HepG2 (cell line): ENCODE measurements at regions not wholly inside any gene's neighbourhood (a gene's known extent, or its start where the extent isn't known, plus 50 kb on each side); places are given as distances from the start of the nearest gene placed in this dataset.

Experiments
- ATAC-seq: fragments of 200-7000 bp; cut with Tn5 transposase; 3 replicates; pipeline ENCODE4 v1.9.1; 2020; ENCODE audit warnings: mild to moderate bottlenecking, moderate library complexity
- BruUV-seq: library from RNA; stranded (reverse); fragments of 400-500 nt; replicated peaks from 2 replicates; lab custom pipeline; 2021; lab: Mats Ljungman, UMichigan
- CTCF ChIA-PET: fragments of 300-600 bp; formaldehyde crosslinking; extraction: SDS; loops from one replicate; lab custom pipeline; 2021; ENCODE audit warnings: low total read pairs, inconsistent platforms, low intra/inter-chr PET ratio; lab: Yijun Ruan, JAX
- POLR2A ChIA-PET: fragments of 350-600 bp; sonication (Branson Sonifier 250); formaldehyde crosslinking; loops from one replicate; lab custom pipeline; 2020; ENCODE audit warnings: antibody characterized with exemption, inconsistent platforms; lab: Yijun Ruan, JAX
- DNase-seq: peaks from one replicate; pipeline ENCODE4 v3.0.0-alpha.2; 2015; ENCODE audit warnings: low spot score
- FAIRE-seq: peaks from 3 replicates; lab custom pipeline; 2011; peaks lifted over from hg19 to GRCh38; lab: Jason Lieb, UNC
- H2AFZ ChIP-seq: one replicate; pipeline ENCODE4 v1.6.1; 2011; ENCODE audit warnings: low read length, inconsistent platforms
- H3K27ac ChIP-seq: fragments of 300-600 bp; 3 replicates; pipeline ENCODE4 v1.8.0; 2011; ENCODE audit warnings: mixed run types, mild to moderate bottlenecking, mixed read lengths, low read length, inconsistent platforms; ENCODE audit not compliant: insufficient read depth; ENCODE audit errors: extremely low read length
- H3K27me3 ChIP-seq, 2 experiments: fragments of 200-600 bp in 1 of 2; 2 replicates in 1 of 2; 3 replicates in 1 of 2; pipeline versions ENCODE4 v1.6.0 to v1.8.0; 2011; ENCODE audit warnings: low read length in 2 of 2, mild to moderate bottlenecking in 2 of 2, moderate library complexity in 2 of 2, inconsistent platforms in 1 of 2; ENCODE audit not compliant: insufficient read depth in 2 of 2, control insufficient read depth in 1 of 2
- H3K36me3 ChIP-seq, 2 experiments: fragments of 200-600 bp in 1 of 2; replicated peaks in 1 of 2; 2 replicates in 1 of 2; 3 replicates in 1 of 2; pipeline versions ENCODE4 v1.5.1 to v1.8.0; 2011; ENCODE audit warnings: low read length in 2 of 2, inconsistent platforms in 1 of 2; ENCODE audit not compliant: insufficient read depth in 2 of 2, control insufficient read depth in 1 of 2
- H3K4me1 ChIP-seq: 2 replicates; pipeline ENCODE4 v1.5.1; 2012; ENCODE audit warnings: low read length, inconsistent platforms; ENCODE audit not compliant: insufficient read depth
- H3K4me2 ChIP-seq: 2 replicates; pipeline ENCODE4 v1.6.0; 2011; ENCODE audit warnings: low read depth, low read length, inconsistent platforms
- H3K4me3 ChIP-seq, 3 experiments: fragments of 200-600 bp in 1 of 3; sonication (generic), shearing (Covaris generic) in 1 of 3; replicated peaks in 1 of 3; 2 replicates each; pipeline ENCODE4 v1.5.1; 2011 to 2016; ENCODE audit warnings: low read length in 3 of 3, inconsistent platforms in 2 of 3, low read depth in 2 of 3, mild to moderate bottlenecking in 2 of 3, control low read depth in 1 of 3, mixed read lengths in 1 of 3; ENCODE audit not compliant: insufficient read depth in 1 of 3
- H3K79me2 ChIP-seq: one replicate; pipeline ENCODE4 v1.6.1; 2011; ENCODE audit warnings: low read length, inconsistent platforms; ENCODE audit not compliant: insufficient read depth
- H3K9ac ChIP-seq: 2 replicates; pipeline ENCODE4 v1.6.0; 2011; ENCODE audit warnings: mild to moderate bottlenecking, low read depth, low read length, inconsistent platforms; ENCODE audit not compliant: insufficient read depth
- H3K9me3 ChIP-seq: 2 replicates; pipeline ENCODE4 v1.5.1; 2012; ENCODE audit warnings: mild to moderate bottlenecking, low read length
- H4K20me1 ChIP-seq: 2 replicates; pipeline ENCODE4 v1.6.0; 2011; ENCODE audit warnings: inconsistent platforms, mild to moderate bottlenecking, low read length, moderate library complexity; ENCODE audit not compliant: insufficient read depth
- CEBPG ChIP-seq: IDR thresholded peaks from 2 replicates; pipeline ENCODE4 v1.6.1; 2016
- CREB1 ChIP-seq, 2 experiments: fragments of 450-650 bp in 1 of 2; IDR thresholded peaks; 2 replicates each; pipeline ENCODE4 v1.6.1; 2016 to 2017; ENCODE audit warnings: control low read depth in 1 of 2, mild to moderate bottlenecking in 1 of 2, missing compliant biosample characterization in 1 of 2, missing genetic modification characterization in 1 of 2
- CREBL2 ChIP-seq: sonication (generic); formaldehyde crosslinking; IDR thresholded peaks from 2 replicates; pipeline ENCODE4 v1.8.1; 2023; ENCODE audit warnings: missing genetic modification reagents, mild to moderate bottlenecking, borderline replicate concordance
- GABPA ChIP-seq, 2 experiments: IDR thresholded peaks; 2 replicates each; pipeline ENCODE4 v1.6.1; 2011 to 2016; ENCODE audit warnings: low read depth in 2 of 2, low read length in 1 of 2, missing biosample characterization in 1 of 2, missing genetic modification characterization in 1 of 2
- HDAC2 ChIP-seq: sonication (generic); formaldehyde crosslinking; IDR thresholded peaks from 2 replicates; pipeline ENCODE4 v1.4.0; 2020; ENCODE audit warnings: missing genetic modification reagents
- HIVEP1 ChIP-seq: sonication (generic); formaldehyde crosslinking; IDR thresholded peaks from 2 replicates; pipeline ENCODE4 v1.4.0; 2020; ENCODE audit warnings: mild to moderate bottlenecking, missing genetic modification reagents
- HNRNPK ChIP-seq: fragments of 200-400 bp; formaldehyde crosslinking; IDR thresholded peaks from 2 replicates; pipeline ENCODE4 v1.6.1; 2018; ENCODE audit warnings: low read length, low read depth, moderate library complexity, mild to moderate bottlenecking; ENCODE audit not compliant: poor library complexity, severe bottlenecking
- SOX6 ChIP-seq, 2 experiments: fragments of 450-650 bp in 1 of 2; sonication (generic) in 1 of 2; formaldehyde crosslinking in 1 of 2; IDR thresholded peaks; 2 replicates each; pipeline versions ENCODE4 v1.4.0 to v1.6.1; 2017 to 2020; ENCODE audit warnings: antibody characterized with exemption in 1 of 2, mild to moderate bottlenecking in 1 of 2, missing genetic modification reagents in 1 of 2
- TARDBP ChIP-seq: sonication (generic); formaldehyde crosslinking; IDR thresholded peaks from 2 replicates; pipeline ENCODE4 v1.8.0; 2022; ENCODE audit warnings: mild to moderate bottlenecking, missing genetic modification reagents
- ZEB1 ChIP-seq: IDR thresholded peaks from 2 replicates; pipeline ENCODE4 v1.6.1; 2012; ENCODE audit warnings: mild to moderate bottlenecking, low read depth, inconsistent platforms; ENCODE audit not compliant: insufficient replicate concordance
- ZKSCAN8 ChIP-seq: IDR thresholded peaks from 2 replicates; pipeline ENCODE4 v1.6.1; 2016; ENCODE audit warnings: borderline replicate concordance, missing genetic modification reagents, missing compliant biosample characterization
- ZMYM3 ChIP-seq: sonication (generic); formaldehyde crosslinking; IDR thresholded peaks from 2 replicates; pipeline ENCODE4 v1.5.1; 2020; ENCODE audit warnings: mild to moderate bottlenecking, missing genetic modification reagents
- ZNF326 ChIP-seq: sonication (generic); formaldehyde crosslinking; IDR thresholded peaks from 2 replicates; pipeline ENCODE4 v1.4.0; 2020; ENCODE audit warnings: missing genetic modification reagents, borderline replicate concordance
- ZNF503 ChIP-seq: sonication (generic); formaldehyde crosslinking; IDR thresholded peaks from 2 replicates; pipeline ENCODE4 v1.4.0; 2020; ENCODE audit warnings: missing genetic modification reagents
- ZNF552 ChIP-seq: sonication (generic); formaldehyde crosslinking; IDR thresholded peaks from 2 replicates; pipeline ENCODE4 v1.9.0; 2022; ENCODE audit warnings: missing genetic modification reagents, mild to moderate bottlenecking, borderline replicate concordance
- ZNF768 ChIP-seq: sonication (generic); formaldehyde crosslinking; IDR thresholded peaks from 2 replicates; pipeline ENCODE4 v1.4.0; 2020; ENCODE audit warnings: missing genetic modification reagents
- WGBS: methylation state at CpG from one replicate; pipeline ENCODE4 v1.1.6; 2017; ENCODE audit warnings: low lambda C conversion rate; 5-methylcytosine and 5-hydroxymethylcytosine counted together
- in situ Hi-C: cut with HindIII; loops from 2 replicates; pipeline ENCODE4 v1.10.0; 2017; ENCODE audit warnings: low pct_unique_long_range_greater_than_20kb; ENCODE audit not compliant: extremely low pct_ligation_motif_present
- intact Hi-C: fragments of 100-400 bp; cut with micrococcal nuclease; formaldehyde crosslinking; loops from one replicate; pipeline ENCODE4 v1.10.0; 2022; ENCODE audit not compliant: unreplicated experiment

- Histone ChIP-seq H4K20me1 (no peaks in the 10 kb centered on the region), H3K79me2 (no peaks in the 10 kb centered on the region), H3K9me3 (no peaks in the 10 kb centered on the region), H3K27me3 (peaks cover 2 to 40% of the 10 kb centered on the region in 2 experiments; a peak in 4 of 5 replicates), H2AFZ (no peak overlapping the region), H3K27ac (no peak overlapping the region), H3K9ac (no peak overlapping the region), H3K4me1 (no peaks in the 10 kb centered on the region), H3K36me3 (no peaks in the 10 kb centered on the region), H3K4me3 (no peak overlapping the region), H3K4me2 (no peak overlapping the region)
- TF ChIP-seq ZNF768 (CRISPR knock-in tag) (peak; percentile 92), ZNF326 (CRISPR knock-in tag) (no peak), ZMYM3 (CRISPR knock-in tag) (peak; percentile 27; the same call in 1 of the 2 replicates)
- no peak for ATAC-seq
- 46% methylated on average over 8 of the region's 8 CpGs for WGBS
- intact Hi-C loops = no loop called here
- CTCF ChIA-PET = no interaction called here
- POLR2A ChIA-PET = no interaction called here
- FAIRE-seq = no peak
- in situ Hi-C loops = no loop called here
- BruUV-seq = no TSS peak
- DNase-seq = no peak
These were observed 215.9 kb upstream of the KCNG1 start for GRCh38 chr20:51238675-51239305.

GRCh38 chr20:51237791-51238190 is 214.9 kb upstream of the KCNG1 start:
- no peaks in the 10 kb centered on the region for H4K20me1 ChIP-seq
- no peak overlapping the region for H3K4me3 ChIP-seq
- DNase-seq (no peak), FAIRE-seq (no peak), ATAC-seq (no peak)
- H3K9ac ChIP-seq = no peak overlapping the region
- peaks cover 3 to 40% of the 10 kb centered on the region in 2 experiments; a peak in 4 of 5 replicates for H3K27me3 ChIP-seq
- intact Hi-C loops = no loop called here
- no TSS peak for BruUV-seq
- 28% methylated on average over 11 of the region's 11 CpGs for WGBS
- in situ Hi-C loops = no loop called here
- H2AFZ ChIP-seq = no peak overlapping the region
- H3K27ac ChIP-seq = no peak overlapping the region
- POLR2A ChIA-PET = no interaction called here
- no peaks in the 10 kb centered on the region for H3K4me1 ChIP-seq
- TF ChIP-seq SOX6 (IDR thresholded peaks at IDR 0.05) (no peak), SOX6 (CRISPR knock-in tag; IDR thresholded peaks at IDR 0.05) (no peak), CREBL2 (CRISPR knock-in tag) (no peak), TARDBP (CRISPR knock-in tag) (no peak), HDAC2 (CRISPR knock-in tag) (no peak), CREB1 (IDR thresholded peaks at IDR 0.05) (no peak), CREB1 (CRISPR knock-in tag; IDR thresholded peaks at IDR 0.05) (no peak), ZNF552 (no peak), GABPA (IDR thresholded peaks at IDR 0.05; ENCODE audit: low read depth, low read length) (no peak), GABPA (CRISPR knock-in tag; IDR thresholded peaks at IDR 0.05; ENCODE audit: low read depth) (no peak), CEBPG (no peak), ZKSCAN8 (CRISPR knock-in tag) (no peak), ZNF503 (no peak), HIVEP1 (CRISPR knock-in tag) (no peak), HNRNPK (no peak), ZEB1 (no peak)
- no peaks in the 10 kb centered on the region for H3K79me2 ChIP-seq
- H3K9me3 ChIP-seq = no peaks in the 10 kb centered on the region
- no peak overlapping the region for H3K4me2 ChIP-seq
- no peaks in the 10 kb centered on the region; a peak in 1 of 5 replicates for H3K36me3 ChIP-seq
- CTCF ChIA-PET = no interaction called here
